ENCODE measurements at regions not wholly inside any gene's neighbourhood (a gene's known extent, or its start where the extent isn't known, plus 50 kb on each side); places are given as distances from the start of the nearest gene placed in this dataset.
"Not testable (repeated sequence)": the region's sequence is repeated elsewhere in the genome, so short reads cannot be mapped to it uniquely, and the experiment has no call there.

GRCh38 chr20:54346276-54346675 lies 129.1 kb upstream of the DOK5 start:
- H3K36me3 Mint-ChIP-seq: peaks cover 0 to 21% of the 10 kb centered on the region in 2 donors
- DNase-seq (ENCODE audit: low spot score in 2 of 2): no peak
- H3K27ac Mint-ChIP-seq: no peak overlapping the region
- H3K9me3 Mint-ChIP-seq: peaks cover 0 to 12% of the 10 kb centered on the region in 2 donors
- no peak for ATAC-seq

- no peak for ATAC-seq
- H3K27ac Mint-ChIP-seq: no peak overlapping the region
- peaks cover 0 to 12% of the 10 kb centered on the region in 2 donors for H3K9me3 Mint-ChIP-seq
- DNase-seq (ENCODE audit: low spot score in 2 of 2): no peak
- peaks cover 0 to 21% of the 10 kb centered on the region in 2 donors for H3K36me3 Mint-ChIP-seq
Measured at GRCh38 chr20:54347166-54347833, 128.1 kb upstream of the DOK5 start.

DNA sequence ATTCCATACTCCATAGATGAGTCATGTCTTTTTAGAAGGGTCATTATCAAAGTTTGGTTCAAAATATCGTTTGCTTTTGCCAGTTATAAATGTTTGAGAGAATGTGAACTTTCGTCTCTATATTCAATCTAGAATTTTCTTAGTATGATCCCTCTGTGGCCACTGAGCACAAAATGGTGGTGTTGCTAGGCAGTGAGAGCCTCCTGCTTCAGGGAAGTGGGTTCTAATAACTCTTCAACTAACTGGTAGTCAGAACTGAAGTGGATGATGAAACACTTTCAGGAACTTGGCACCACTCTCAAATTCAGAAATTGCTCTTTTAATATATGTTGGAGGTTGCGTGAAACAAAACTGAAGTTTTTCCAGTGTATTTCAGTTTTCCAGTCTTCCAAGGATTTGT lies 125.0 kb upstream of the DOK5 start:
- DNase-seq (ENCODE audit: low spot score in 2 of 2) (no peak), ATAC-seq (no peak)
- H3K9me3 Mint-ChIP-seq: peaks cover 0 to 12% of the 10 kb centered on the region in 2 donors

GRCh38 chr20:54351371-54352136 lies 123.8 kb upstream of the DOK5 start:
- Mint-ChIP-seq H3K36me3 (peaks cover 0 to 35% of the 10 kb centered on the region in 2 donors), H3K9me3 (peaks cover 0 to 12% of the 10 kb centered on the region in 2 donors), H3K27ac (peak overlapping the region in 1 of 2 donors; percentile 50)
- DNase-seq (ENCODE audit: low spot score in 2 of 2) (no peak), ATAC-seq (peak in 1 of 2 donors; percentile 69)

More for the DNA sequence above, 125.0 kb upstream of the DOK5 start:
- Mint-ChIP-seq H3K27ac (peak overlapping the region in 1 of 2 donors; percentile 93), H3K36me3 (peaks cover 0 to 35% of the 10 kb centered on the region in 2 donors)

- DNase-seq (ENCODE audit: low spot score in 2 of 2); ATAC-seq: not testable (repeated sequence)
- peaks cover 0 to 28% of the 10 kb centered on the region in 2 donors for H3K36me3 Mint-ChIP-seq
- peak overlapping the region; percentile 50 to 63 for H3K27ac Mint-ChIP-seq
- peaks cover 0 to 12% of the 10 kb centered on the region in 2 donors for H3K9me3 Mint-ChIP-seq
Measured at GRCh38 chr20:54352541-54352940, 122.9 kb upstream of the DOK5 start.

GRCh38 chr20:54353292-54353691 lies 122.1 kb upstream of the DOK5 start:
- H3K9me3 Mint-ChIP-seq: peaks cover 0 to 8% of the 10 kb centered on the region in 2 donors
- H3K27ac Mint-ChIP-seq: peak overlapping the region in 1 of 2 donors; percentile 84
- ATAC-seq (peak in 1 of 2 donors; percentile 79), DNase-seq (ENCODE audit: low spot score in 2 of 2) (no peak)
- peaks cover 0 to 35% of the 10 kb centered on the region in 2 donors for H3K36me3 Mint-ChIP-seq

- Mint-ChIP-seq H3K9me3 (peaks cover 0 to 4% of the 10 kb centered on the region in 2 donors), H3K27ac (no peak overlapping the region), H3K36me3 (peaks cover 0 to 23% of the 10 kb centered on the region in 2 donors)
- ATAC-seq (no peak), DNase-seq (ENCODE audit: low spot score in 2 of 2) (no peak)
Measured at GRCh38 chr20:54355631-54356280, 119.6 kb upstream of the DOK5 start.

DNA sequence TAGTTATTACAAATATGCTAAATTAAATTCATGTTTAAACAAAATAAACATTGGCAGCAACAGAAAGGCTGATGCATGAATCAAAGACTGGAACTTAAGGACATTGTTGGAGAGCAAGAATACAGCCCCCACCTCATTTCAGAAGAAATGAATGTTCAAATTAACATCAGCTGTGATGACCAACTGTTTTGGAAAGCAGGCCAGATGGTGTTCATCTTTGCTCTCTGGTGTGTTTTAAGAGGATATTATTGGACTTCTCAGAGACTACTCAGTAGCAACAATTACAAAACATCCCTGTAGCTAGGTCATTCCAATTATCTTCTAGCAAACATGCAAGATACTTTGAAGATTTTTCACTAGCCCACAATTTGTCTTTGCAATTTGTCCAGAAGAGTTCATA lies 118.6 kb upstream of the DOK5 start:
- no peak for DNase-seq (ENCODE audit: low spot score in 2 of 2)
- Mint-ChIP-seq H3K27ac (no peak overlapping the region), H3K9me3 (peaks cover 0 to 4% of the 10 kb centered on the region in 2 donors), H3K36me3 (peaks cover 0 to 23% of the 10 kb centered on the region in 2 donors)
- ATAC-seq: no peak

DNA sequence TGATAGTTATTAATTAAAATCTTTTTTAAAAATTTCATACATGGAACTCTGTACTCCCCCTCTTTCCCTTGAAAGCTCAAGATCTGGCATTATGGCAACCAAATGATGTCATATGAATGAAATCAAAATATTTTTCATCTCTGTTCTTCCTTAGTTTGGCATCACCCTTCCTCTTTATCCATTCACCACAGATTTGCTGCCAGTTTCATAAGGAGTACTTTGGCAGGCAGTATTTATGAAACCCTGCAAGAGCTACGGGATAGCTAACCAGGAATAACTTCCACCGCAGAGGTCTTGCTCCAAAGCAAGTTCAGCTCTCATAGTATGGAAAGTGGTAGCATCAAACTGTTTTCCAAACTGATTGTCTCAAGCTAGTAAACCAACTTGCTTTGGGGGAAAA lies 113.9 kb upstream of the DOK5 start:
- peaks cover 0 to 16% of the 10 kb centered on the region in 2 donors for H3K36me3 Mint-ChIP-seq
- DNase-seq (ENCODE audit: low spot score in 2 of 2) (no peak), ATAC-seq (no peak)
- H3K9me3 Mint-ChIP-seq: peaks cover 0 to 4% of the 10 kb centered on the region in 2 donors
- H3K27ac Mint-ChIP-seq: no peak overlapping the region

DNA sequence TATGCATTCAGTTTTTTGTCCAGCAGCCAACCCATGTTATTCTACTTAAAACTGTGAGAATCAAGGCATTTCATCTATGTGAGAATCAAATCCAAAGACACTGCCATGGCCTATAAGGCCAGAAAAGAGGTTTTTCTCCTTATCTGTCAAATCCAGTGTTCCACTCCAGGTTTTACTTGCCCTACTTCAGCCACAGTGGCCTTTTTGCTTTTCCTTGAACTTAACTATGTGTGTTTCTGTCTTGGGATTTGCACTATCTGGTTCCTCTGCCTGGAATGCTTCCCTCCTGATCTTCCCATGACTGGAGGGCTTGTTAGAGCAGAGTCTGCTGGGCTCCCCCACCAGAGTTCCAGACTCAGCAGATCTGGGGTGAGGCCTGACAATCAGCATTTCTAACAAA lies 113.1 kb upstream of the DOK5 start:
- DNase-seq (ENCODE audit: low spot score in 2 of 2): no peak
- Mint-ChIP-seq H3K36me3 (peaks cover 0 to 16% of the 10 kb centered on the region in 2 donors), H3K27ac (no peak overlapping the region), H3K9me3 (peaks cover 0 to 4% of the 10 kb centered on the region in 2 donors)
- no peak for ATAC-seq

GRCh38 chr20:54364365-54364764 lies 111.0 kb upstream of the DOK5 start:
- ATAC-seq (no peak), DNase-seq (ENCODE audit: low spot score in 2 of 2) (no peak)
- Mint-ChIP-seq H3K27ac (no peak overlapping the region), H3K9me3 (peaks cover 0 to 2% of the 10 kb centered on the region in 2 donors), H3K36me3 (peaks cover 0 to 7% of the 10 kb centered on the region in 2 donors)

DNA sequence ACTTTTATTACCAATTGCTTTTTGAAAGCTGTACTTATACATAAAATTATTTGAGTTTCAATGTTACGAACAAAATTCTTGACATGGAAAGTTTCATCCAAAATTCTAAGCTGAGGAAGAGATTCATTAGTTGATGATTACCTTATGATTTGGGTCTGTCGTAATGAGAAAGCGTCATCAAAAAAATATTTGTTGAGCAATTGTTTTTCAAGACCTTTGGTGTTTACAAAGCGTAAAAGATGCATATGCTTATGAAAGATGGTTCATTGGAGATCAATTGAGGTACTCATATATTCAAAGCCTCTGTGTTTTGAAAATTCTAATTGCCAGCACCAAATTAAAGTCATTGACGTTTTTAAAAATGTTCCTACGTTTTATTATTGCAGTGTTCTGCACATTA lies 110.5 kb upstream of the DOK5 start:
- Mint-ChIP-seq H3K9me3 (no peaks in the 10 kb centered on the region), H3K36me3 (peaks cover 0 to 7% of the 10 kb centered on the region in 2 donors), H3K27ac (no peak overlapping the region)
- no peak for ATAC-seq
- no peak for DNase-seq (ENCODE audit: low spot score in 2 of 2)

GRCh38 chr20:54366669-54367344 lies 108.6 kb upstream of the DOK5 start:
- Mint-ChIP-seq H3K36me3 (peaks cover 0 to 7% of the 10 kb centered on the region in 2 donors), H3K9me3 (no peaks in the 10 kb centered on the region)
- no peak for DNase-seq (ENCODE audit: low spot score in 2 of 2)

DNA sequence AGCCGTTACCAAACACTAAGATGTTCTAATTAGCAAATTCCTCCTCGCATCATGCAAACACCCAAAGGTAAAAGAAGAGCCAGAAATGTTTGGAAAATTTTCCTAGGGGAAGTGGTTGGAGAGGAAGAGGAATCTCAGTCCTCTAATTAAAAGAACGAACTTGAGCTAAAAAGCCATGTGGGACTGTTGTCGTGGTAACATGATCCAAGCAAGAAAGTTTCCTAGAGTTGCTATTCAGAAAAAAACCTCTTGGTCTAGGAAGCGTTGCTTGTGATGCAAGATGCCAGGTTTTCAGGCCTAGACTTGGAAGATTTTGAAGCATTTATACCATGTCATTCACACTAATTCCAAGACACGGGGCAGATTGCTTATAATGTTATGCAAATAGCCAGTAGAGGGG lies 106.8 kb upstream of the DOK5 start:
- ATAC-seq (no peak), DNase-seq (ENCODE audit: low spot score in 2 of 2) (no peak)
- no peaks in the 10 kb centered on the region for H3K9me3 Mint-ChIP-seq
- peaks cover 0 to 7% of the 10 kb centered on the region in 2 donors for H3K36me3 Mint-ChIP-seq
- no peak overlapping the region for H3K27ac Mint-ChIP-seq

More at GRCh38 chr20:54366669-54367344, 108.6 kb upstream of the DOK5 start:
- H3K27ac Mint-ChIP-seq: no peak overlapping the region
- ATAC-seq: peak in 1 of 2 donors; percentile 53

- H3K9me3 Mint-ChIP-seq: no peaks in the 10 kb centered on the region
- no peak for DNase-seq (ENCODE audit: low spot score in 2 of 2)
- no peak overlapping the region for H3K27ac Mint-ChIP-seq
- H3K36me3 Mint-ChIP-seq: no peaks in the 10 kb centered on the region
- no peak for ATAC-seq
Measured at GRCh38 chr20:54372313-54372712, 103.1 kb upstream of the DOK5 start.

GRCh38 chr20:54377992-54378773 lies 97.2 kb upstream of the DOK5 start:
- H3K9me3 Mint-ChIP-seq: no peaks in the 10 kb centered on the region
- ATAC-seq: no peak
- no peak for DNase-seq (ENCODE audit: low spot score in 2 of 2)

More at GRCh38 chr20:54377992-54378773, 97.2 kb upstream of the DOK5 start:
- Mint-ChIP-seq H3K36me3 (peaks cover 0 to 7% of the 10 kb centered on the region in 2 donors), H3K27ac (no peak overlapping the region)

Data from activated naive CD4-positive, alpha-beta T cell treated with anti-CD3 and anti-CD28 coated beads, Interleukin-2, amount 50 U/mL, for 72 hours (primary cell).